ENCODE measurements at regions not wholly inside any gene's neighbourhood (a gene's known extent, or its start where the extent isn't known, plus 50 kb on each side); places are given as distances from the start of the nearest gene placed in this dataset.
"Not testable (repeated sequence)": the region's sequence is repeated elsewhere in the genome, so short reads cannot be mapped to it uniquely, and the experiment has no call there.

DNA sequence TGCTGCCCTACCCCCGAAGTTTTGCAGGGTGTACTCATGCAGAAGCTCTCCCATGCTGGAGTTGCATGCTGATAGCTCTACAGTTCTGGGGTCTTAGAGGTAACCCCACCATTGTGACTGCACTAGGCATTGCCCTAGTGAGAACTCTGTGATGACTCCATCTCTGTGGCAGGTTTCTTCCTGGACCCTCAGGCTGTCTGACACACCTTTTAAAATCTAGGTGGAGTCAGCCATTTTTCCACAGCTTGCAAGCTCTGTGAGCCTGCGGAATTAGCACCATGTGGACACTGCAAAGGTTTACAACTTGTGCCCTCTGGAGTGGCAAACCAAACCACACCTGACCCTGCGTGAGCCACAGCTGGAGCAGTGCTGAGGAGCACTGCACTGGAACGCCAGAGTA lies 636.2 kb upstream of the SPRY2 start:
- no peak for DNase-seq

DNA sequence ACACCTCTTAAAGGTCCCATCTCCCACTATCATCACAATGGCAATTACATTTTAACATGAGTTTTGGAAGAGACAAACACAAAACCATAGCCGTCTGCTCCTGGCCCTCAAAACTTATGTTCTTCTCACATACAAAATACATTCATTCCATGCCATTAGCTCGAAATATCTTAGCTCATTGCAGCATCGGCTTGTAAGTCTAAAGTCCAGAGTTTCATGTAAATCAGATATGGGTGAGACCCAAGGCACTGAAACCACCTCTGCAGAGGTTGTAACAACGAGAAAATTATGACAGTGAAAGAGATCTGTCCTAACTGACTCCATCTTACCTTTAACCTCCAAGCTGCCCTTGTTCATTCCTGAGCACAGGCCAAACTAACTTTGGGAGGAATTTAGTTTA lies 635.0 kb upstream of the SPRY2 start:
- DNase-seq: no peak

DNA sequence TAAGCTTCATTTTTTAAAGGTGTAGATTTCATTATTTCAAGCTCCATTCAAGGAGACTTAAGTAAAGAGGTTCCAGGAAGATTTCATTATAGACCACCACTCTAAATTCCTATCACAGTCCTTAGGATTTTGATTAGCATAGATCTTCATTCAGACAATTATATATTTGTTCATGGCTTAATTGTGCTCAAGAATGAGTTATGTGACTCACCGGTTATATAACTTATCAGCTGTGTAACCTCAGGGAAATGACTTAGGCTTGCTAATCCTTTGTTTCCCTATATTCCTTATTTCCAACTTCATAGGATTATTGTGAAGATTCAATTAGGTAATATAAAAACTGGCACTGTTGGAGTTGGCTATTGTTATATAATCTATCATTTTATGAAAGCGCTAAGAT lies 632.8 kb upstream of the SPRY2 start:
- no peak for DNase-seq

DNA sequence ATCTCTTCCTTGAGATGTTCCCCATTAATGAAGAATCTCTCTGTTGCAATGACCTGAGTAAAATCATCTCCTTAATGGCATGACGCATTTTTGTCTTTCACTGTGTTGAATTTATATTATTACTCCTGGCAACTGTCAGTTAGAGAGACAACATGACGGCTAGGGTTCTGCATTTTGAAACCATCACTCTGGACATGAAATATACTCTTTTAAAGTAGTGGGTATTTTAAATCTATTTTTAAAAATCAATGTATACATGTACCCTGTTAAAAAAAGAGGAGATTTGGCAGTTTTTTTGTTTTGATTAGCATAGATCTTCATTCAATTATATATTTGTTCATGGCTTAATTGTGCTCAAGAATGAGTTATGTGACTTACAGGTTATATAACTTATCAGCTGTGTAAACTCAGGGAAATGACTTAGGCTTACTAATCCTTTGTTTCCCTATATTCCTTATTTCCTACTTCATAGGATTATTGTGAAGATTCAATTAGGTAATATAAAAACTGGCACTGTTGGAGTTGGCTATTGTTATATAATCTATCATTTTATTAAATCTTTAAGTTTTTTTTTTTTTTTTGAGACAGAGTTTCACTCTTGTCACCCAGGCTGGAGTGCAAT lies 632.0 kb upstream of the SPRY2 start:
- DNase-seq: no peak

DNA sequence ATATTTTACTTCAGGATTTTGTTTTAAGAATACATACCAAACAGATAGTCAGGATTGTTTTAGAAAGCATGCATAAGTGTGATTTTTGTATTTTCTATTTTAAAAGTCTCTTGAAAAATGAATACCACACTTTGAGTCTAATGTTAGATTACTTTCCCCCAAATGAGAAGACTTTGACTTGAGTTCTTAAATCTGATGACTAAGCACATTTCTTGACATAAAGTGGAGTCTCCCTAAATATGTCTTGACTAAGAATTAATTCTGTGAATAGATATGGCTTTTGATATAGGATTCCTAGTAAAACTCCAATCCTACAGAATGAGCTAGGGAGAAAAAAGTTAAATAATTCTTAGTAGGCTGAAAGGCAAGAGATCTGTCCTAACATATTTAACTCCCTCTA lies 624.2 kb upstream of the SPRY2 start:
- DNase-seq: no peak

DNA sequence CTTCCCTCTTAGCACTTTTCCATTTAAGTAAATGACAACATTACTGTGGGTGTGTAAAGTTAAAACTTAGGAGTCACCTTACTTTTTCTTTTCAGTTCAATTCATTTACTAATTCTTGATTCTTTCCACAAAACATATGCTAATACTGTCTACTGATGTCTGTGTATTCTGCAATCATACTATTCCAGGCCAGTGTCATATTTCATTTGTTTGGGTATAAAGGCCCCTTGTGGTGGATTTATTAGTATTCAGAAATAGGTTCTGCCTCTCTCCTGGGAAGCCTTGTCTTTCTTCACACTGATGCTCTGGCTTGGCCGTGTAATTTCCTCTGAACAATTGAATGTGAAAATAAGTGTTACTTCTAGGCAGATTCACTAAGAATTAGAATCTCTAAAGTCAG lies 621.9 kb upstream of the SPRY2 start:
- no peak for DNase-seq

DNA sequence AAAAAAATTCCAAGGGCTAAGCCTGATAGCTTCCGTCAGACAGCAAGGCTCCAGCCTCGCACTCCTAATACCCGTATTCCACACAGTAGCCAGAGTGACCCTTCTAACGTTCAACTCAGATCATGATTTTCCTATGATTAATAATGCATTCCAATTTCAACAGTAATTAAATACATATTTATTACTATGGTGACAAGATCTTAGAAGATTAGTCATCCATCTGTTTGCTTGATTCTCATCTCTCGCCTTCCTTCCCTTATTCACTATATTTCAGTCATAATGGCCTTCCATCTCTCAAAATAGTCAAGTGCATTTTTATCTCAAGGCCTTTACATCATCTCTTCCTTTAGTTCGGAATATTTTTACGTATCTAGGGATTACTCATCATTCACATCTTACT lies 621.2 kb upstream of the SPRY2 start:
- no peak for DNase-seq

DNA sequence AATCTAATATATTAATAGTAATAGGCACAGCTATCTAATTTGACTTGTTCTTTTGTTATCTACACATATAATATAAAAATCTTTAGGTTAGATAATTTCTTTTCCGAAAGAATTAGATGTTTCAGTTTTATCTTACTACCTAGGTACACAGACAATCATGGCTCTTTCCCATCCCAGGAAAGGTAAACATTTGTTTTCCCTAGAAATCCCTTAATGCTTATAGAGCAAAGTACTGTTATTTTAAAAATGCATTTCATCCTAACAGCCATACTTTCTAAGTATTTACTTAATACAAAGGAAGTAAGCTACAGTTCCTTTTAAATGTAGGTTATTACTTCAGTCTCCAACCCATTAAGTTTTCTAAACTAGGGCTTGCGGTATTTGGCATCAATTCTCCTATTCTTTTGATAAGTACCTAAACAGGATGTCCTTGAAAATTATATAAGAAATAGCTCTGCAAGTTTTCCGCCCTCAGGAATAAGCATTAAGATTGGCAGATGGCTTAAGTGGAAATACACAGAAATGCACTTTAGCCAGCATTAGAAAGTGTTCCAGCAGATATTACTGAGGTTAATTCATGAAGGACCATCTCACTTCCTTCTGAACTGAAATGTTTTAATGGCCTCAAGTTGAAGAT lies 616.2 kb upstream of the SPRY2 start:
- DNase-seq: no peak

DNA sequence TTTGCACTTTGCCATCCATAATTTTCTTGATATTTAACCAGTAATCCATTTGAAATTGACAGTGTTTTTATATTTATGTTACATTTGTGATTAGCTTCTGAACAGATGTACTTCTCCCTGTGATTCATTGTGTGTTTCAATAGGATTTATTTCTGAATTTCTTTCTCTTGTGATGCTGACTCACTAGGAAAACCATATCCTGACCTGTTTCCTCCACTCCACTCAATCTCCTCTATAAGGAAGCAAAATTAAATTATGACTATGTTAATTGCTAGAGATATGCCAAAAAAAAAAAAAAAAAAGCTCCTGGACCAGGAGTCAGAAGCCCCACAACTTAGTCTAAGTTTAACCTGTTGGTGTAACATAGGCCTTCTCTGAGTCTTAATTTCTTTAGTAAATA lies 614.6 kb upstream of the SPRY2 start:
- no peak for DNase-seq

DNA sequence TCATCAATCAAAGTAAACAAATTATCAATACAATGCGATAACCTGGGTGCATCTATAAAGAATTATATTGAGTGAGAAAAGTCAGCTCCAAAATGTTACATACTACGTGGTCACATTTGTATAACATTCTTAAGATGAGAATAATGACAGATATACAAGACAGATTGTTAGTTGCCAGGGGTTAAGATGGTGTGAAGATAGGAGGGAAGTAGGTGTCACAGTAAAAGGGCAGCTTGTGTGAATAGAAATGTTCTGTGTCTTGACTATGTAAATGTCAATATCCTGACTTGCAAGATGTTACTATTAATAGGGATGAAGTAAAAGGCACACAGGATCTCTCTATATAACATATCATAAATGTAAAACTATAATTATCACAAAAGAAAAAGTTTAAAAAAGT lies 611.2 kb upstream of the SPRY2 start:
- DNase-seq: no peak

DNA sequence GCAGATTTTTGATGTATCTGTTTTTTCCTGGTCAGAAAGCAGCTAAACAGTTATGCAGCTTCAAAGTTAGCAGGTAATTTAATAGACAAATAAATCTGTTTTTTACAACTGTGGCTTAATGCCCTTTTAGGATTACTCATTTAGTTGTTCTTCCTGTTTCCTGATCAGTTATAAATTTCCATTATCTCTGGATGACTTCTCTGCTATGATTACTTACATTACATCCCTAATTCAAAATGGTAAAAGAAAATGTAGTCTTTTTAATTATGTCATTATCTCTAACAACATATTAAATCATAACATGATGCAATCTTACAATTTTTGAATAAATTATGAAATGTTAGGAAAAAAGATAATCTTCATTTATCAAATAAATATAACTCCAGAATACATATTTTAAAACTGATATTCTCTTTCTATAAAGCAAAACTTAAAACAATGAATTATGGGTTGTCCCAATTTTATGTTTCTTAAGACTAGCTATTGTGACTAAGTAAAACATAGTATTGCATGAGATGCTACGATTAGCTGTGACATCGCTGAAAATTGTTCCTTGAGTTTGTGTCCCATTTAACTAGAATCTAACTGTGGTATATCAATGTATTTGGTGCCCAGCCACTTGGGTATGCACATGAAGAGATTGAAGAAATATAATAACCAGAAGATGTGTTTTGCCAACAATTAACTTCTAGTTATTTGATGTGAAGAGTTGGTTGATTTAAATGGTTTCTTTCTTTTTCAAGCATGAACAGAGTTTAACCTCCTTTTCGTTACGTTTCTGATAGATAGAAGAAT lies 605.3 kb upstream of the SPRY2 start:
- no peak for DNase-seq

DNA sequence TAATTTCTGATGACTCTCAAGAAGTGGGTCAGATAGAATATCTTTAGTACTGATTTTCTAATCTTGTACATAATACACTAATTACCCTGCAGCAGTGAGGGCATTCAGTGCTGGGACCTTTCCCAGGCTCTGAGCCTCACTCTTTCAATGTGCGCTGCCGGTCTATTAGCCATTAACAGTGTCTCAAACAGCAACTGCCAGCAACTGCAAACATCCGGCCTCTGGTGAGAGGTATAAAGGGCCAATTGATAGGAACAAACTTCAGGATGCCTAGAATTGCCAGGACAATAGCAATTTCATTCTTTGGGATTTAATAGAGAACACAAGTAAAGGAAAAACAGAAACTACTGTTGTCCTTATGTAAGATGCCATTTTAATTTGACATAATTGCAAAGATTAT lies 604.4 kb upstream of the SPRY2 start:
- DNase-seq: no peak

DNA sequence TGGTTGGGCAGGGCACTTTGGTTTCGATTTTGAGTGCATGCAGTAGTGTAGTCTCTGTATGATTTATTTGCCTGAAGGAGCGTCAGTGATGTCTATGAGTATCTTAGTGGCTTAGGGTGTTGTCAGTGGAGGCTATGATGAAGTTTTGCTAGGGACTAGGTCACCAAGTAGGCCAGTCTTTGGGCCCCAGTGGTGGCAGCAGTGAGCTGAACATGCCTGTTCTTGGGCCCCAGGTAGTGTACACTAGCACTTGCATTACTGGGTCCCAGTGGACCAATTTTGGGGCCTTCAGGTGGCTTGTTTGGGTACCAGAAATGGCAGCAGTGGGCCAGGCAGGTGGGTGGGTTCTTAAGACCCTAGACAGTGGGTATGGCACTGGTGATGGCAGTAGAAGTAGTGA lies 598.7 kb upstream of the SPRY2 start:
- DNase-seq: no peak

DNA sequence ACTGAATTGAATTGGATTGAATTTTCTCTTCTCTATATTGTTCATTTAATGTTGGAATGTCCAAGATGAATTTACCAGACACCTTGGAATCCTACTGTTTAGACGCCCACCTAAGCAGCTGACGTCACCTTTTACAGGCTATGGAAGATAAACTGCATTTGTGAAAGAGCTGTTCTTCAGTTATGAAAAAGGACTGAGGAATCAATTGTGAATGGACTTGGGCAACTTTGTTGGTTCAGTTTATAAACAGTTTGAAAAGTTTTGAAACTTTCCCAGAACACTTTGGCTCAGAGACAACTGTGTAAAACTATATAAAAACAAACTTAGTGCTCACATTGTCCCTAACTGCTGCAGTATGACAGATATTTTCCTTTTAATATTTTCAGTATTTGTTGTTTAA lies 590.8 kb upstream of the SPRY2 start:
- DNase-seq: no peak

DNA sequence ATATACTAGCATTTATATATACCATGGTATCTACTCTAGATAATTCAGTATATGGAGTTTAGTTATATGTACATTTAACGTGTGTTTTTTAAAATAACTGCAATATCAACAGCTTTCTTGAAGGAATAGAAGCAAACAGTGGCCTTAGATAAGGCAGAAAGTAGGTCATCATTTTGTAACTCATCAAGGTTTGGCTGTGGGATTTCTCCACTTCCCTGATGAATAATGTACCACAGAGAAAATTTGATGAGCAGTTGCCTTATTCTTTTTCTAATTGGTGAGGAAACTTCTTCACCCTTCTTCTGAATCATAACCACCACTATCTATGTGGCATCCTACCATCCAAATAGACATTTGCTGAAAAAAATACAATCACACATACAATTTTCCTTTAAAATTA lies 590.2 kb upstream of the SPRY2 start:
- DNase-seq: no peak

DNA sequence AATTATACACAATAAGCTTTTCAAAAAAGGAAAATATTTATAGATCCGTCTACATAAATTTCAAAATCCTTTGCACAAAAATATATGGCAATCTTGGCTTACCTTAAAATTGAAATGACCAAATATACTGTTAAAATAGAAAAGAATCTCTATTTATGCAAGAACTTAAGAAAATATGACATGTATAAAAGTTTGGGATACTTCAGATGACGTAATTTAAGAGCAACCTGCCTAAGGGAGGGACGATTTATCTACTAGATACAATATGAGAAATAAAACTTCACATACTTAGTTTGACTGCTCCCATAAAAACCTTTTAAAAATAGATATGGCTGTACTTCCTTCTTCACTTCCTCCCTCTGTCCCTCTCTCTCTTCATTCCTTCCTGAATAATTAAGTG lies 587.3 kb upstream of the SPRY2 start:
- no peak for DNase-seq

DNA sequence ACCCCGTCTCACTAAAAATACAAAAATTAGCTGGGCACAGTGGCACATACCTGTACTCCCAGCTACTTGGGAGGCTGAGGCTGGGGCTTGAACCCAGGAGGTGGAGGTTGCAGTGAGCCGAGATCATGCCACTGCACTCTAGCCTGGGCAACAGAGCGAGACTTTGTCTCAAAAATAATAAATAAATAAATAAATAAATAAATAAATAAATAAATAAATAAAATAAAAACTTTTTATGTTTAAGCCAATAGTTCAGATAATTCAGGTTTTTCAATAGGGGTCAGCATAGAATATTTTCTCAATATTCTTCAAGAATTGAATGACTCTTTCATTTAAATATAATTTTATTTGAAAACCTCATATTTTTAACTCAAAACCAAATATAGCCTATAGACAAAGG lies 585.1 kb upstream of the SPRY2 start:
- DNase-seq: not testable (repeated sequence)

DNA sequence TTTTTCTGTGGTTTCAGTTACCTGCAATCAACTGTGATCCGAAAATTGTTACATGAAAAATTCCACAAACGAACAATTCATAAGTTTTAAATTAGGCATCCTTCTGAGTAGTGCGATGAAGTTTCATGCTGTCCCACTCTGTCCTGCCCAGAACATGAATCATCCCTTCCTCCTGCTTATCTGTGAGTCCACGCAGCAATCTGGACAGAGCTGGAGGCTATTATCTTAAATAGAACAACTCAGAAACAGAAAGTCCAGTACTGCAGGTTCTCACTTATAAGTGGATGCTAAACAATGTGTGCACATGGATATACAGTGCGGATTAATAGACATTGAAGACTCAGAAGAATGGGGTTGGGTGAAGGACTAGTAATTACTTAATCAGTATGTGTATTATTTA lies 583.7 kb upstream of the SPRY2 start:
- DNase-seq: no peak

DNA sequence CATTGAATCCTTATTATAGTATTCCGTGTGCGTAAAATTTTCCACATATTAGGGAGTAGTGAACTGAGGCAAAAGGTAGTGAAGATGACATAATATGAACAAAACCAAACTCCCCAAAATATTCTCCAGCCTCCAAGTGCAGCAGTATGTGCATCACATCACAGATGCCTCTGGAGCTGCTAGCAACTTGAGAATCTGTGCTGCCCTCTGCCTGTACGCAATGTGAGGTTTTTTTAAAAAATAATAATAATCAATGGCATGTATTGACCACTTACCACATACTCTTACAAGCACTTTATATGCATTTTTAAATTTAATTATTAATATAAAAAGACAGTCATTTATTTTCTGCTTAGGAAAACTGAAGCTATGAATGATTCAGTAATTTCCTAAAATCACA lies 583.0 kb upstream of the SPRY2 start:
- DNase-seq: no peak

DNA sequence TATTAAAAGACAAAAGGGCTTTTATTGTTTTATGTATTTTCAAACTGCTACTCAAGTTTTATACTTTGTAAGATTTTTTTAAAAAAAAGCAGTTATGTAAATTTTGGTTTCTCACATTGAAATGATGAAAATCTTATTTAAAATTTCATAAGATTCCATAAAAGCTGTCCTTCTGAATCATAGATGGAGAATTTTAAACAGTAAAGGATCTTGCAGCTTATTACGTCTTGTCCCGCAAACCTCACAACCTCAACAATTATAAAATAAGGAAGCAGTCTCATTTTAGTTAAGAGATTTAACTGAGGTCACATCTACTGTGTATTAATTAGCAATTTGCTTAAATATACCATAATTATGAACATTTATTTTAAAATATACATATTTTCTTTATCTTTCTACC lies 581.0 kb upstream of the SPRY2 start:
- DNase-seq: no peak

DNA sequence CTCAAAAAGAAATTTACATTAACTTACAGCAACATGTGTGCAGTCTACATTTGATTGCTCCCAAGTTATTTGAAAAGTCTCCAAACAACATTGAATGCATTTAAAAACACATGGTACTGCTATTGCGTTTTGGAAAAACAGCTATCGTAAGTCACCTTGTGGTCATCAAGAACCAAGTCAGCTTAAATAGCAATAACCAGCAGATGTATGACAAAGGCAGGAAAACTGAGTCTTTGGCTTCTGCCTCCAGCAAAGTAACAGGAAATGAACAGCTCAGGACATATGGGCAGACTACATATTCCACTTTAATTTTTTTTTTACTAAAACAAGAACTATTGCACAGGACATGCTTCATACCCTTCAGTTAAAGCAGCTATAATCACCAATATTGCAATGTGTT lies 580.6 kb upstream of the SPRY2 start:
- DNase-seq: no peak

DNA sequence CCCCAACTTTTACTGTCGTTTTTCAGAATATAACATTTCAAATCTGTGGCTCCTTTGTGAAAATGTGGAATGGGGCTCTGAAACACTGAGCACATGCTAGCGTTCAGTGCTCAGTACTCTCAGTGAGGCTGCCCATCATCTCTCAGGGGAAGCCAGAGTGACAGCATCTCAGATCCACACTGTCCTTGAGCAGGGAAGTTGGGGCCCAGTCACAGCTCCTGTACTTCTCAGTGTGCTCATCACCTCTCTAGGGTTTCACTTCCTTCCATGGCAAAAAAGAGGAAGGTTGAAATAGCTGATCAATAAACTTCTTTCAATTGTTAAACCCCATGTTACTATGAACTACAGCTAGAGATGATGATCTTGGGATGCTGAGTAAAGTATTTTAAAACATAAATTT lies 565.9 kb upstream of the SPRY2 start:
- DNase-seq: no peak

DNA sequence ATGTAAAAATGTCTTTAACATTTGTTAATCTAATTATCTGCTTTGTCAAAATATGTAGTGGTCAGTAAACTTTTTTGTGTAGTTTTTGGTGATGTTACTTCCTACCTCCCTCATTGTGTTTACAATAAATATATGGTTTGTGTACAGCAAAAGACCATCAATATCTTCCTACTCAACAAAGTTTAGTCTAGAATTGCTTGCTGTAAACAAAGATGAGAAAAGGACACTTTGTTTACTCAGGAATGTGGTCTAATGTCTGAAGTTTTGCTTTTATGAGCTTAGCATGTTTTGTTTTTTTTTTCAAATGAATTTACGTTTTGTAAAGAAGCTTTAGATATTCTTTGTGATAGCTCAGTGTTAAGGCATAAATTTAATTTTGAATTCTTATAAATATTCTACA lies 563.5 kb upstream of the SPRY2 start:
- DNase-seq: no peak

DNA sequence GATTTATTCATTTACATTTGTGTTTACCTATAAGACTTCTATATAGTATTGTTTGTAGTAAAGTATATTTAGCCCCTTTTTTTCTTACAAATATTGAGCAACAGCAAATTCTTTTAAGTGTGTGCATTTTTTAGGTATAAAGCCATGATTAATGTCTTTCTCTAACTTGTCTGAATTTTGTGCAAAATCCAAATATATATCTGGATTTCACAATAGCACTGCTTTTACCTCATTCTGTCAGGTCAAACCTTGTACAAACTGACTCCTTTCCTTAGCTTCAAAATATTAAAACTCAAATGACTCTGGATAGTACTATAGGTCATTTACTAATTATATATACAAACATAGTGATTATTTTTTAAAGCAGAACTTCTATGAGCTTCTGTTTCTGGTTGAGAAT lies 563.0 kb upstream of the SPRY2 start:
- no peak for DNase-seq

DNA sequence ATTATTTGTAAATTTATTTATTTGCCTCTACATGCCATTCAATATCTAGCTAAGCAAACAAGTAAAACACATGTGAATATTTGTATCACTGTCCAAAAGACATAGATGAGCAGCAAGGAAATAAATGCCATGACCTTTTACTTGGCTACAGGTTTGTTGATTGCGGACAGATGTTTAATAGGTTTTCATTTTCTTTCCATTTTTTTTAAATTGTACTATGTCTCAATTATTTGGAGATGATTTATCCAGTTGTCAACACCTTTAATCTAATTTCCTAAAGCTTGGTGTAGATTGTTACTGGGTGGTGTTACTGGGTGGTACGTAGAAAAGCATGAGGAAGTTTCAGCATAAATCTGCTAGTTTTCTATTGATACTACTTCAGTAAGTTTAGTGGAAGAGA lies 560.6 kb upstream of the SPRY2 start:
- no peak for DNase-seq
